ENCODE measurements at regions not wholly inside any gene's neighbourhood (a gene's known extent, or its start where the extent isn't known, plus 50 kb on each side); places are given as distances from the start of the nearest gene placed in this dataset.

DNA sequence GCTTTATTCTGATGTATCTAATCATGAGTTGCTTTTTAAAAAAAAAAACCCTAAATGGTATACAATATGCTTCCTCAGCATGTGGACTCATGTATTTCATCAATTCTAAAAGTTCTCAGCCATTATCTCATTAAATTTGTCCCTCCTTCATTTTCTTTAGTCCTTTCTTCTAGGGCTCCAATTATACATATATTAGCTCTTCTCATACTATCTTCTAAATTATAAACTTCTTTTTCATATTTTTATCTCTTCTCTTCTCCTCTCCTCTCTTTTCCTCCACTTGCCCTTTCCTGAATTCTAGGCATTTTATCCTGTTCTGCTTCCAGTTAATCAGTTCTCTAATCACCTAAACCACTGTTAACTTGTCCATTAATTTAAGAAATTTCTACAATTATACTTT lies 55.0 kb upstream of the IL33 start:
- Histone ChIP-seq H3K9me3 (peaks cover 3 to 36% (median 22%) of the 10 kb centered on the region in 4 donors), H3K4me3 (no peak overlapping the region), H3K36me3 (no peaks in the 10 kb centered on the region), H3K27ac (no peak overlapping the region), H3K4me1 (no peaks in the 10 kb centered on the region), H3K27me3 (no peaks in the 10 kb centered on the region)
- no peak for TF ChIP-seq EP300 (IDR thresholded peaks at IDR 0.05)
- TF ChIP-seq, protein P1, sequence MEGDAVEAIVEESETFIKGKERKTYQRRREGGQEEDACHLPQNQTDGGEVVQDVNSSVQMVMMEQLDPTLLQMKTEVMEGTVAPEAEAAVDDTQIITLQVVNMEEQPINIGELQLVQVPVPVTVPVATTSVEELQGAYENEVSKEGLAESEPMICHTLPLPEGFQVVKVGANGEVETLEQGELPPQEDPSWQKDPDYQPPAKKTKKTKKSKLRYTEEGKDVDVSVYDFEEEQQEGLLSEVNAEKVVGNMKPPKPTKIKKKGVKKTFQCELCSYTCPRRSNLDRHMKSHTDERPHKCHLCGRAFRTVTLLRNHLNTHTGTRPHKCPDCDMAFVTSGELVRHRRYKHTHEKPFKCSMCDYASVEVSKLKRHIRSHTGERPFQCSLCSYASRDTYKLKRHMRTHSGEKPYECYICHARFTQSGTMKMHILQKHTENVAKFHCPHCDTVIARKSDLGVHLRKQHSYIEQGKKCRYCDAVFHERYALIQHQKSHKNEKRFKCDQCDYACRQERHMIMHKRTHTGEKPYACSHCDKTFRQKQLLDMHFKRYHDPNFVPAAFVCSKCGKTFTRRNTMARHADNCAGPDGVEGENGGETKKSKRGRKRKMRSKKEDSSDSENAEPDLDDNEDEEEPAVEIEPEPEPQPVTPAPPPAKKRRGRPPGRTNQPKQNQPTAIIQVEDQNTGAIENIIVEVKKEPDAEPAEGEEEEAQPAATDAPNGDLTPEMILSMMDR (IDR thresholded peaks at IDR 0.05) = no peak
- no peak for TF ChIP-seq POLR2AphosphoS5 (IDR thresholded peaks at IDR 0.05)
- TF ChIP-seq POLR2A (IDR thresholded peaks at IDR 0.05) = no peak
- no peak for DNase-seq
- intact Hi-C loops (cut with DNase I; ENCODE audit: low total_unique reads) = no loop called here

GRCh38 chr9:6153425-6153824 lies 62.2 kb upstream of the IL33 start:
- H3K4me3 ChIP-seq = no peak overlapping the region
- peak in 1 of 2 donors; percentile 18 for DNase-seq
- H3K9me3 ChIP-seq = peaks cover 0 to 3% (median 0%) of the 10 kb centered on the region in 4 donors
- H3K27me3 ChIP-seq = no peaks in the 10 kb centered on the region
- TF ChIP-seq, protein P1 (IDR thresholded peaks at IDR 0.05) = no peak
- no peak for TF ChIP-seq POLR2A (IDR thresholded peaks at IDR 0.05)
- peak in 2 of 3 donors; percentile 17 to 29 for TF ChIP-seq POLR2AphosphoS5 (IDR thresholded peaks at IDR 0.05)
- no peak for TF ChIP-seq EP300 (IDR thresholded peaks at IDR 0.05)
- WGBS, 5 donors = 26 to 52% (median 40%) methylated on average over 2 of the region's 2 CpGs
- no peaks in the 10 kb centered on the region for H3K4me1 ChIP-seq
- no peaks in the 10 kb centered on the region for H3K36me3 ChIP-seq
- intact Hi-C loops (cut with DNase I; ENCODE audit: low total_unique reads) = no loop called here
- peak overlapping the region in 4 of 5 donors; percentile 38 to 71 (median 64) for H3K27ac ChIP-seq

- Histone ChIP-seq H3K9me3 (no peaks in the 10 kb centered on the region), H3K4me1 (no peaks in the 10 kb centered on the region), H3K4me3 (no peak overlapping the region), H3K36me3 (no peaks in the 10 kb centered on the region), H3K27me3 (no peaks in the 10 kb centered on the region), H3K27ac (peak overlapping the region in 4 of 5 donors; percentile 38 to 71 (median 64))
- WGBS, 5 donors = 28 to 52% (median 33%) methylated on average over 4 of the region's 4 CpGs
- no peak for TF ChIP-seq EP300 (IDR thresholded peaks at IDR 0.05)
- TF ChIP-seq POLR2AphosphoS5 (IDR thresholded peaks at IDR 0.05) = no peak
- TF ChIP-seq, protein P1 (IDR thresholded peaks at IDR 0.05) = no peak
- TF ChIP-seq POLR2A (IDR thresholded peaks at IDR 0.05) = no peak
- DNase-seq = peak in 1 of 2 donors; percentile 29
- intact Hi-C loops (cut with DNase I; ENCODE audit: low total_unique reads) = no loop called here
These were observed 62.8 kb upstream of the IL33 start for GRCh38 chr9:6152788-6153187.

- Histone ChIP-seq H3K36me3 (no peaks in the 10 kb centered on the region), H3K9me3 (no peaks in the 10 kb centered on the region), H3K27ac (no peak overlapping the region), H3K4me1 (no peaks in the 10 kb centered on the region), H3K4me3 (no peak overlapping the region), H3K27me3 (no peaks in the 10 kb centered on the region)
- TF ChIP-seq POLR2A (IDR thresholded peaks at IDR 0.05) = no peak
- no peak for TF ChIP-seq POLR2AphosphoS5 (IDR thresholded peaks at IDR 0.05)
- TF ChIP-seq EP300 (IDR thresholded peaks at IDR 0.05) = no peak
- TF ChIP-seq, protein P1 (IDR thresholded peaks at IDR 0.05) = no peak
- no peak for DNase-seq
- WGBS, 5 donors = 69 to 85% (median 74%) methylated on average over 2 of the region's 2 CpGs
- intact Hi-C loops (cut with DNase I; ENCODE audit: low total_unique reads) = no loop called here
These were observed 65.1 kb upstream of the IL33 start for GRCh38 chr9:6150483-6150882.
